Epithelial cell of proximal tubule (primary cell): ENCODE measurements at regions not wholly inside any gene's neighbourhood (a gene's known extent, or its start where the extent isn't known, plus 50 kb on each side); places are given as distances from the start of the nearest gene placed in this dataset.

Experiments used
- DNase-seq: peaks from one replicate; pipeline ENCODE4 v3.0.0-alpha.2; 2011; ENCODE audit warnings: low read depth
- H3K4me3 ChIP-seq: 2 replicates; pipeline ENCODE4 v1.5.1; 2011; ENCODE audit warnings: low read depth, mild to moderate bottlenecking, low read length
- TF ChIP-seq, protein P1 (sequence below): conservative IDR thresholded peaks from 2 replicates; pipeline ENCODE4 v1.5.1; 2012; ENCODE audit warnings: low read depth, mild to moderate bottlenecking, low read length

DNA sequence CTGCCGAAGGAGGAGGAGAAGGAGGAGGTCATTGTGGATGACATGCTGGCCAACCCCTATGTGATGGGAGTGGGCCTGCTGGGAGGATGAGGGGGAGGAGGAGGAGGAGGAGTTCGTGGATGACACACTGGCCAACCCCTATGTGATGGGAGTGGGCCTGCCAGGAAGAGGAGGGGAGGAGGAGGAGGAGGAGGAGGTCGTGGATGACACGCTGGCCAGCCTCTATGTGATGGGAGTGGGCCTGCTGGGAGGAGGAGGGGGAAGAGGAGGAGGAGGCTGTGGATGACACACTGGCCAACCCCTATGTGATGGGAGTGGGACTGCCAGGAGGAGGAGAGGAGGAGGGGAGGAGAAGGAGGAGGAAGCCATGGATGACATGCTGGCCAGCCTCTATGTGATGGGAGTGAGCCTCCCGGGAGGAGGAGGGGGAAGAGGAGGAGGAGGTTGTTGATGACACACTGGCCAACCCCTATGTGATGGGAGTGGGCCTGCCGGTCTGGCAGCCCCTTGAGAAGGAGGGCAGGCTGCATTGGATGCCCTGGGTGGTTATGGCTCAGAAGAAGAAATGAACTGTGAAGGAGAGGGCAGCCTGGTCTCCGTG lies 55.7 kb upstream of the WNT7A start:
- no peak for DNase-seq
- TF ChIP-seq, protein P1, sequence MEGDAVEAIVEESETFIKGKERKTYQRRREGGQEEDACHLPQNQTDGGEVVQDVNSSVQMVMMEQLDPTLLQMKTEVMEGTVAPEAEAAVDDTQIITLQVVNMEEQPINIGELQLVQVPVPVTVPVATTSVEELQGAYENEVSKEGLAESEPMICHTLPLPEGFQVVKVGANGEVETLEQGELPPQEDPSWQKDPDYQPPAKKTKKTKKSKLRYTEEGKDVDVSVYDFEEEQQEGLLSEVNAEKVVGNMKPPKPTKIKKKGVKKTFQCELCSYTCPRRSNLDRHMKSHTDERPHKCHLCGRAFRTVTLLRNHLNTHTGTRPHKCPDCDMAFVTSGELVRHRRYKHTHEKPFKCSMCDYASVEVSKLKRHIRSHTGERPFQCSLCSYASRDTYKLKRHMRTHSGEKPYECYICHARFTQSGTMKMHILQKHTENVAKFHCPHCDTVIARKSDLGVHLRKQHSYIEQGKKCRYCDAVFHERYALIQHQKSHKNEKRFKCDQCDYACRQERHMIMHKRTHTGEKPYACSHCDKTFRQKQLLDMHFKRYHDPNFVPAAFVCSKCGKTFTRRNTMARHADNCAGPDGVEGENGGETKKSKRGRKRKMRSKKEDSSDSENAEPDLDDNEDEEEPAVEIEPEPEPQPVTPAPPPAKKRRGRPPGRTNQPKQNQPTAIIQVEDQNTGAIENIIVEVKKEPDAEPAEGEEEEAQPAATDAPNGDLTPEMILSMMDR, result no peak
- no peak overlapping the region for H3K4me3 ChIP-seq

DNA sequence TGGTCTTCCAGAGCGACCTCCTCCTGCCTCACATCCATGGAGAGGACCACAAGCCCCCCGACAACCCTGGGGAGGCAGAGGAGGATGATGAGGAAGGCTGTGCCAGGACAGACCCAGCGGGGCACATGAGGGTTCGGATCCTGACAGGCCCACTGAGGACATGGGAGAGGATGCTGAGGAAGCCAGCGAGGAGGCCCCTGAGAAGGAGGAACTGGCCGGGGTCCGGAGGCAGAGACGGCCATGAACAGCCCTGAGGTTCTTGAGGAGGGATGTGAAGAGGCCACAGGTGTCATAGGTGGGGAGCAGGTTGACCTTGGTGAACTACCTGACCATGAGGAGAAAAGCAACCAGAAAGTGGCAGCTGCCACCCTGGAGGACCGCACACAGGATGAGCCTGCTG lies 54.9 kb upstream of the WNT7A start:
- TF ChIP-seq, protein P1, result no peak
- no peak overlapping the region for H3K4me3 ChIP-seq
- DNase-seq, result no peak

DNA sequence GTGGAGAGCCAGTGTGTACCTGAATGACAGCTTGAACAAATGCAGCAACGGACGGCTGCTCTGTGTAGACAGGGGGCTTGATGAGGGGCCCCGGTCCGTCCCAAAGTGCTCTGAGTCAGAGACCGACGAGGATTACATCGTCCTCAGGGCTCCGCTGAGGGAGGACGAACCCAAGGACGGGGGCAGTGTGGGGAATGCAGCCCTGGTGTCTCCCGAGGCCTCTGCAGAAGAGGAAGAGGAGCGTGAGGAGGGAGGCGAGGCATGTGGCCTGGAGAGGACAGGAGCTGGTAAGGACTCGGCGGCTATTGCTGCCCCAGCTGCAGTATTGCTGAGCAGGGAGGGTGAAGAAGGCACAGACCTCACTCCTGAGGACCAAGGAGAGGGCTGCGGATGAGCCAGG lies 54.4 kb upstream of the WNT7A start:
- no peak for DNase-seq
- TF ChIP-seq, protein P1, result no peak
- H3K4me3 ChIP-seq, result no peak overlapping the region

DNA sequence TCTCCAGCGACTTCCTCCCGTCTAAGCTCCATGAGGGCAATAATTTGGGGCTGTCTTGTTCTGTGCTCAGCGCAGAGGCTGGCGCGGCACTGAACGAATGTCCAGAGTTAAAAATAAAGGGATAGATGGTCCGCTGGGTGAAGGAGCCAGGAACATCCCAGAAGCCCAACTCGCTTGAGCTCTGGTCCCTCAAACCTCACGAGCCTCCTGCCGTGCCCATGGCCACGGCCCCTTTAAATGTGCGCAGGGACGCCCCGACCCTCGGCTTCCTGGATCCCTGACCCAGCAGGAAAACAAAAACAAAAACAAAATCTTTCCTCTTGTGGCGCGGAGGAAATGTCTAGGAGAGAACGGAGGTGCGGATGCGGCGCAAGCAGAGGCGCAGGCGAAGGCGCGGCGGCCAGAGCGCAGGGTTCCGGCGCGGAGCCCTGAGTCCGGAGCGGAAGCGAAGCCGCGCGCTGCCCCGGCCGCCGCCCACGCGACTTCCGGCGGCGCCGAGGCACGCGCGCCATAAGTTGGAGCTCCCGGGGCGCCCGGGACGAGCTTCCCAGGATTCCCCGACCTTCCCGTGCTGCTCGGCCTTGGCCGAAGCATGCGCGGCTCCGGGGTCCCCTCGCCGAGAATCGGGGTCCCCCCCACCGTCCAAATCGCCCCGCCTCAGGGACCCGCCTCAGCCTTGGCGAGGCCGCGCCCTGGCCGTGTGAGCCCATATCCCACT lies 52.9 kb upstream of the WNT7A start:
- H3K4me3 ChIP-seq, result peak overlapping the region; percentile 16
- no peak for DNase-seq
- TF ChIP-seq, protein P1, result no peak

DNA sequence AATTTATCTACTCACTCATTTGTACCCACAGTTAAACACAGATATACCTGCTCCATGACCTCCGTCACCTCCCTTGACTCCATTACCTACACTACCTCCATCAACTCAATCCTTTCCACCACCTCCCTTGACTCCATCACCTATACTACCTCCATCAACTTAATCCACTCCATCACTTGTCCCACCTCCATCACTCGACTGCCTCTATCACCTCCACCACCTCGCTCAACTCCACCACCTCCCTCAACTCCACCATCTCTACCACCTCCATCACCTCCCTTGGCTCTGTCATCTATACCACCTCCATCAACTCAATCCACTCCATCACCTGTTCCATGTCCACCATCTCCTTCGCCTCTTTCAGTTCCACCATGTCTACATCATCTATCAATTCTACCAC lies 51.3 kb upstream of the WNT7A start:
- TF ChIP-seq, protein P1, result no peak
- no peak for DNase-seq
- no peak overlapping the region for H3K4me3 ChIP-seq
